HUES64 (cell line): ENCODE measurements at regions not wholly inside any gene's neighbourhood (a gene's known extent, or its start where the extent isn't known, plus 50 kb on each side); places are given as distances from the start of the nearest gene placed in this dataset.
A peak's percentile ranks its signal among the peaks of the same experiment; 100 is the strongest.

Experiments
- H3K27ac ChIP-seq: 2 replicates; pipeline ENCODE4 v1.7.0; 2013; ENCODE audit warnings: low read depth, low read length, inconsistent platforms
- H3K27me3 ChIP-seq: 2 replicates; pipeline ENCODE4 v1.6.1; 2013; ENCODE audit warnings: mild to moderate bottlenecking, low read length; ENCODE audit not compliant: insufficient read depth
- H3K36me3 ChIP-seq: 2 replicates; pipeline ENCODE4 v1.6.1; 2013; ENCODE audit warnings: mild to moderate bottlenecking, low read length; ENCODE audit not compliant: insufficient read depth
- H3K4me1 ChIP-seq: 2 replicates; pipeline ENCODE4 v1.6.1; 2013; ENCODE audit warnings: mild to moderate bottlenecking, low read length, moderate library complexity; ENCODE audit not compliant: insufficient read depth
- H3K4me3 ChIP-seq: 2 replicates; pipeline ENCODE4 v1.5.1; 2013; ENCODE audit warnings: mild to moderate bottlenecking, low read length, moderate library complexity
- H3K9ac ChIP-seq: 2 replicates; pipeline ENCODE4 v1.6.1; 2013; ENCODE audit warnings: mild to moderate bottlenecking, low read depth, low read length
- H3K9me3 ChIP-seq: 2 replicates; pipeline ENCODE4 v1.6.1; 2013; ENCODE audit warnings: low read depth, low read length; ENCODE audit not compliant: insufficient read depth
- WGBS: fragments of 150-250, 120-280 bp; methylation state at CpG from one replicate; pipeline ENCODE4 v1.1.7; 2013; ENCODE audit warnings: missing lambda C conversion rate; 5-methylcytosine and 5-hydroxymethylcytosine counted together

DNA sequence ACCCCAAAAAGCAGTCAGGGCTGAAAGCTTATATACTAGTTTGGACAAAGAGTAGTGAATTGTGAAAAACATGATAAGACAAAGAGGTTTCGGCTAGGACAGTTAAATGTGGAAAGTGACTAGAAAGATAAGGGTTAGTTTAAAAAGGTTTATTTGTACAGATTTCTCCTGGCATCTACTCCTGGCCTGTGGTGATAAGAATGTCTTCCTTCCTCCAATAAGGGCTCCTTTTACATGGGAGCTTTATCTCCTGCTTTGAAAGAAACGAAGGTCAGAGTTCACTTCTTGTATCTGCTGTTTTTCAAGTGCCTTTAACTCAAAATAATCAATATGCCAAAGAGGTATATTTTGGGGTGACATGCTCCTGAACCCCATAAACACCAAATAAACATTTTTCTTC is 776.1 kb upstream of the COX7C start:
- no peak overlapping the region for H3K4me3 ChIP-seq
- H3K9ac ChIP-seq, result no peak overlapping the region
- H3K4me1 ChIP-seq, result no peaks in the 10 kb centered on the region
- no peaks in the 10 kb centered on the region for H3K9me3 ChIP-seq
- no peaks in the 10 kb centered on the region for H3K36me3 ChIP-seq
- H3K27me3 ChIP-seq, result no peaks in the 10 kb centered on the region
- WGBS, result 87% methylated on average over 1 of the region's 2 CpGs
- no peak overlapping the region for H3K27ac ChIP-seq

- no peak overlapping the region for H3K27ac ChIP-seq
- no peaks in the 10 kb centered on the region for H3K9me3 ChIP-seq
- no peaks in the 10 kb centered on the region for H3K36me3 ChIP-seq
- 96% methylated on average over 11 of the region's 11 CpGs for WGBS
- no peaks in the 10 kb centered on the region for H3K27me3 ChIP-seq
- no peaks in the 10 kb centered on the region for H3K4me1 ChIP-seq
- no peak overlapping the region for H3K4me3 ChIP-seq
- no peak overlapping the region for H3K9ac ChIP-seq
Observed at GRCh38 chr5:85843535-85843934, 774.2 kb upstream of the COX7C start.

DNA sequence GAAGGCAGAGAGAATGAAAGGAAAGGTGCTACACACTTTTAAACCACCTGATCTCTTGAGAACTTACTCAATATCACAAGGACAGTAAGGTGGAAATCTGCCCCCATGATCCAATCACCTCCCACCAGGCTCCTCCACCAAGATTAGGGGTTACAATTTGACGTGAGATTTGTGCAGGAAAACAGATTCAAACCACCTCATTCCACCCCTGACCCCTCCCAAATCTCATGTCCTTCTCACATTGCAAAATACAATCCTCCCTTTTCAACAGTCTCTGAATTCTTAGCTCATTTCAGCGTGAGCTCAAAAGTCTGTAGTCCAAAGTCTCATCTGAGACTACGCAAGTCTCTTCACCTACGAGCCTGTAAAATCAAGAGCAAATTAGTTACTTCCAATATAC is 768.3 kb upstream of the COX7C start:
- Histone ChIP-seq H3K4me1 (no peaks in the 10 kb centered on the region), H3K4me3 (no peak overlapping the region), H3K27me3 (no peaks in the 10 kb centered on the region), H3K9ac (no peak overlapping the region), H3K9me3 (no peaks in the 10 kb centered on the region), H3K27ac (no peak overlapping the region), H3K36me3 (no peaks in the 10 kb centered on the region)
- 95% methylated on average over 4 of the region's 4 CpGs for WGBS

GRCh38 chr5:85865296-85865695 is 752.4 kb upstream of the COX7C start:
- Histone ChIP-seq H3K4me1 (no peaks in the 10 kb centered on the region), H3K27ac (no peak overlapping the region)

GRCh38 chr5:85868070-85868469 is 749.7 kb upstream of the COX7C start:
- 95% methylated on average over 4 of the region's 5 CpGs for WGBS

More at GRCh38 chr5:85865296-85865695, 752.4 kb upstream of the COX7C start:
- WGBS, result 94% methylated on average over 3 of the region's 3 CpGs
- Histone ChIP-seq H3K36me3 (no peaks in the 10 kb centered on the region), H3K4me3 (no peak overlapping the region), H3K9ac (no peak overlapping the region), H3K27me3 (no peaks in the 10 kb centered on the region), H3K9me3 (no peaks in the 10 kb centered on the region)

DNA sequence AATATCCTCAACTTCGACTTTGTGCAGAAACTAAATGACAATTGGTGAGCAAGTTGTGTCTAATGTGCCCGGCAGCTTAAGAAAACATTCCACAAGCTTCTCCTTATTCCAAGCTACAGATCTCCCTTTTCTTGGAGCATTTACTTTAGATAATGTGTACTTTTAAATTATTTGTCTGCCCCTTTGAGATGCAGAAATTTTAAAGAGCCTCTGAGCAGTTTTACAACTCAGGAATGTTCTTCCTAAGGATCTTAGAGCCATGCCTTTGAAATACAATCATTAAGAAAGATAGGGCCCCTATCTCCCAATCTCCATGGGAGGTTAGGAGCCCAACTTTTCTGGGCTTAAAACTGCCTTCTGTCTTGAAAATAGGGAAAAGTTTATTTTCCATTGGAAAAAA is 723.7 kb upstream of the COX7C start:
- 0 out of 2 replicates have a peak overlapping the region, but pooled peaks have one; percentile 12 for H3K4me3 ChIP-seq
- WGBS, result 0% methylated on average over 1 of the region's 2 CpGs
- no peak overlapping the region for H3K27ac ChIP-seq
- H3K4me1 ChIP-seq, result peaks cover 35% of the 10 kb centered on the region
- H3K9me3 ChIP-seq, result no peaks in the 10 kb centered on the region
- H3K27me3 ChIP-seq, result peaks cover 67% of the 10 kb centered on the region
- H3K36me3 ChIP-seq, result no peaks in the 10 kb centered on the region
- H3K9ac ChIP-seq, result no peak overlapping the region

More at GRCh38 chr5:85868070-85868469, 749.7 kb upstream of the COX7C start:
- H3K9me3 ChIP-seq, result no peaks in the 10 kb centered on the region
- H3K4me3 ChIP-seq, result no peak overlapping the region
- no peaks in the 10 kb centered on the region for H3K4me1 ChIP-seq
- no peaks in the 10 kb centered on the region for H3K27me3 ChIP-seq
- H3K9ac ChIP-seq, result no peak overlapping the region
- no peak overlapping the region for H3K27ac ChIP-seq
- no peaks in the 10 kb centered on the region for H3K36me3 ChIP-seq

DNA sequence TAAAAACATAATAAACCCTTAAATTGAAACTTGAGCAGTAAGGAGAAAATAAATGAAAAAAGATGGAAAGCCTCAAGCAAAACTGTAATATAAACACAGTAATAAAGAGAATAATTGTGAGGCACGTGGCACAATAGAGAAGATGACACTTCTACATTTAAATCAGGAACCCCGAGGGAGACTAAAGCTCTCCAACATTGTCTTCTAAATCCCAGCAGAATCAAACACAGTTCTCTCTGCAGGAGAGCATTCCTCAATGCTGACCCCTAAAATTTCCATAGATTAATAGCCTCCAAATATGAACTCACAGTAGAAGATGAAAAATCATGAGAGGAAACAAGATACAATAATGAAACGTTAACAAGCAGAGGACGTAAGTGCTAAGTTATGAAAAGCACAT is 721.2 kb upstream of the COX7C start:
- WGBS, result 10% methylated on average over 2 of the region's 4 CpGs
- no peak overlapping the region for H3K27ac ChIP-seq
- no peak overlapping the region for H3K9ac ChIP-seq
- H3K9me3 ChIP-seq, result no peaks in the 10 kb centered on the region
- peaks cover 66% of the 10 kb centered on the region for H3K27me3 ChIP-seq
- H3K36me3 ChIP-seq, result no peaks in the 10 kb centered on the region
- H3K4me3 ChIP-seq, result no peak overlapping the region
- H3K4me1 ChIP-seq, result peaks cover 35% of the 10 kb centered on the region

DNA sequence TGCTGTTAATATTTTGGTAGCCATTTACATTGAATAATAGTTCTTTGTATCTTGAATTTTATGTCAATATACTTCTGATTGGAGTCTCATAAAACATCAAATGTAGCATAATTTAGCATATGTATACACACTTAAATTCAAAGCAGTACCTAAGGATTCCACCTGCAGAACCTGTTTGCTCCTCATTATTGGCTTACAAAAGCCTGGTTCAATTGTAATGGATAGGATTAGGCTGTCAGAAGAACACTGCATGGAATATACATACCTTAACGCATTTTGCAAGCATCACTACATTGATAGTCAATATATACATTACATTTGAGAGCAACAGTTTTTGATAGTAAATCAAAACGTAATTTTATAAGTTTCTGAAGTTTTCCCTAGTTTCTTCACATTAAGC is 711.3 kb upstream of the COX7C start:
- no CpG with 5 or more reads among the region's 2 CpGs for WGBS
- no peaks in the 10 kb centered on the region for H3K9me3 ChIP-seq
- no peak overlapping the region for H3K27ac ChIP-seq
- peaks cover 7% of the 10 kb centered on the region; the same call in 1 of the 2 replicates for H3K4me1 ChIP-seq
- H3K9ac ChIP-seq, result no peak overlapping the region
- H3K27me3 ChIP-seq, result no peaks in the 10 kb centered on the region
- no peak overlapping the region for H3K4me3 ChIP-seq
- no peaks in the 10 kb centered on the region for H3K36me3 ChIP-seq

- Histone ChIP-seq H3K36me3 (no peaks in the 10 kb centered on the region), H3K4me1 (peaks cover 7% of the 10 kb centered on the region; the same call in 1 of the 2 replicates), H3K4me3 (no peak overlapping the region), H3K27me3 (no peaks in the 10 kb centered on the region), H3K27ac (no peak overlapping the region), H3K9me3 (no peaks in the 10 kb centered on the region), H3K9ac (no peak overlapping the region)
- 86% methylated on average over 1 of the region's 2 CpGs for WGBS
Observed at GRCh38 chr5:85910335-85910734, 707.4 kb upstream of the COX7C start.

GRCh38 chr5:85920984-85921383 is 696.8 kb upstream of the COX7C start:
- H3K4me1 ChIP-seq, result no peaks in the 10 kb centered on the region
- H3K4me3 ChIP-seq, result no peak overlapping the region
- no peaks in the 10 kb centered on the region for H3K27me3 ChIP-seq
- H3K27ac ChIP-seq, result no peak overlapping the region
- no peak overlapping the region for H3K9ac ChIP-seq
- no peaks in the 10 kb centered on the region for H3K36me3 ChIP-seq
- WGBS, result 92% methylated on average over 4 of the region's 4 CpGs
- no peaks in the 10 kb centered on the region for H3K9me3 ChIP-seq

DNA sequence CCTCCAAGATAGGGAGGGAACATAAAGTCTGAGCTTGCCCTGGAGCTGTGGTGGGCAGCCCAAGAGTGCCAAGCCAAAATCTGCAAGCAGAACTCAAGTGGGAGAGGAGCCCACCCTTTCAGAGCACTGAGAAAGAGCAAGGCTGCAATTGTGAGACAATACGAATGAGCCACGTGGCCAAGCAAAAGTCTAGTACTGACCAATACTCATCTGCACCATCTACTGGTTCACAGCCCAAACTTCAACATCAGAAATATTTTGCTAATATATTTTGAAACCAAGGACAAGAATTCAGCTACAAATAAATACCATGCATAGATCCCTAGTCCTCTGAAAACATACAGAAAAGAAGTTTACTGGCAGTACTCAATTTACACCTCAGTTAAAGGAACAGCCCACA is 696.2 kb upstream of the COX7C start:
- H3K27me3 ChIP-seq, result no peaks in the 10 kb centered on the region
- H3K9ac ChIP-seq, result no peak overlapping the region
- H3K36me3 ChIP-seq, result no peaks in the 10 kb centered on the region
- H3K4me3 ChIP-seq, result no peak overlapping the region
- H3K9me3 ChIP-seq, result no peaks in the 10 kb centered on the region
- no peak overlapping the region for H3K27ac ChIP-seq
- WGBS, result 80% methylated on average over 2 of the region's 2 CpGs
- H3K4me1 ChIP-seq, result no peaks in the 10 kb centered on the region

DNA sequence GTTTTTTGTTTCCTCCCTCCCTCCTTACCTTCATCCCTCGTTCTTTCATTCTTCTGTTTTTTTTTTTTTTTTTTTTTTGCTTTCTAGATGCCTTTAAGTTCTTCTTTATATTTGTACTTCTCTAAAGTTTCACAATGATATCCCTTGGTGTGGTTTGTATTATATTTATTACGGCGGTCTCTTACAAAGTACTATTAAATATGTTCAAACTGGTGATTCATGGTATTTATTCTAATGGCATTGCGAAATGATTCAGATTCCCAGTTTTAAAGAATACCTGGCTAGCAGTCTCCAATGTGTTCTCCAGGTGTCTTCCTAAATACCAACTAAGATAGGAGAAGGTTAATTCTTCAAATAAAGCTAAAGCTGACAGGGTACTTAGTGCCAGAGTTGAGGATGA is 690.1 kb upstream of the COX7C start:
- Histone ChIP-seq H3K9ac (no peak overlapping the region), H3K4me3 (no peak overlapping the region), H3K27me3 (no peaks in the 10 kb centered on the region), H3K4me1 (no peaks in the 10 kb centered on the region), H3K9me3 (no peaks in the 10 kb centered on the region), H3K36me3 (no peaks in the 10 kb centered on the region), H3K27ac (no peak overlapping the region)
- WGBS, result 100% methylated on average over 1 of the region's 4 CpGs
